MM.1S (cell line): ENCODE measurements at regions not wholly inside any gene's neighbourhood (a gene's known extent, or its start where the extent isn't known, plus 50 kb on each side); places are given as distances from the start of the nearest gene placed in this dataset.
"Not testable (repeated sequence)": the region's sequence is repeated elsewhere in the genome, so short reads cannot be mapped to it uniquely, and the experiment has no call there.

Experiments
- EZH2 ChIP-seq: fragments of 300-600 bp; sonication (generic); optimal IDR thresholded peaks from 2 replicates; pipeline ENCODE3; 2017; ENCODE audit warnings: low read depth, mild to moderate bottlenecking, antibody characterized with exemption, low read length, mixed read lengths
- EZH2phosphoT487 ChIP-seq: fragments of 300-600 bp; sonication (generic); IDR thresholded peaks from 2 replicates; pipeline ENCODE4 v1.6.1; 2018; ENCODE audit warnings: antibody characterized with exemption, low read length
- TF ChIP-seq, protein P1 (sequence below): fragments of 300-600 bp; sonication (generic); IDR thresholded peaks from 2 replicates; pipeline ENCODE4 v1.5.1; 2016; ENCODE audit warnings: antibody characterized with exemption, low read length, mixed read lengths

DNA sequence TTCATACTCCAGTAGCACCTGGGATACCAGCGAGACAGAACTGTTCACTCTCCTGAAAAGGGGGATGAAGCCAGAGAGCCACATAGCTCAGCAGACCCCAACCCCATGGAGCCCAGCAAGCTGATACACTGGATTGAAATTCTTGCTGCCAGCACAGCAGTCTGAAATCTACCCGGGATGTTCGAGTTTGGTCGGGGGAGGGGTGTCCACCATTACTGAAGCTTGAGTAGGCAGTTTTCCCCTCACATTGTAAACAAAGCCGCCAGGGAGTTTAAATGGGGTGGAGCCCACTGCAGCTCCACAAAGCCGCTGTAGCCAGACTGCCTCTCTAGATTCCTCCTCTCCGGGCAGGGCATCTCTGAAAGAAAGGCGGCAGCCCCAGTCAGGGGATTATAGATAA lies 243.7 kb upstream of the RASGEF1B start:
- TF ChIP-seq, protein P1, sequence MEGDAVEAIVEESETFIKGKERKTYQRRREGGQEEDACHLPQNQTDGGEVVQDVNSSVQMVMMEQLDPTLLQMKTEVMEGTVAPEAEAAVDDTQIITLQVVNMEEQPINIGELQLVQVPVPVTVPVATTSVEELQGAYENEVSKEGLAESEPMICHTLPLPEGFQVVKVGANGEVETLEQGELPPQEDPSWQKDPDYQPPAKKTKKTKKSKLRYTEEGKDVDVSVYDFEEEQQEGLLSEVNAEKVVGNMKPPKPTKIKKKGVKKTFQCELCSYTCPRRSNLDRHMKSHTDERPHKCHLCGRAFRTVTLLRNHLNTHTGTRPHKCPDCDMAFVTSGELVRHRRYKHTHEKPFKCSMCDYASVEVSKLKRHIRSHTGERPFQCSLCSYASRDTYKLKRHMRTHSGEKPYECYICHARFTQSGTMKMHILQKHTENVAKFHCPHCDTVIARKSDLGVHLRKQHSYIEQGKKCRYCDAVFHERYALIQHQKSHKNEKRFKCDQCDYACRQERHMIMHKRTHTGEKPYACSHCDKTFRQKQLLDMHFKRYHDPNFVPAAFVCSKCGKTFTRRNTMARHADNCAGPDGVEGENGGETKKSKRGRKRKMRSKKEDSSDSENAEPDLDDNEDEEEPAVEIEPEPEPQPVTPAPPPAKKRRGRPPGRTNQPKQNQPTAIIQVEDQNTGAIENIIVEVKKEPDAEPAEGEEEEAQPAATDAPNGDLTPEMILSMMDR = not testable (repeated sequence)
- TF ChIP-seq EZH2, EZH2phosphoT487: not testable (repeated sequence)
